HL-60 (cell line): ENCODE measurements at regions not wholly inside any gene's neighbourhood (a gene's known extent, or its start where the extent isn't known, plus 50 kb on each side); places are given as distances from the start of the nearest gene placed in this dataset.

Experiments used
- DNase-seq, 2 experiments: peaks; one replicate each; pipeline ENCODE4 v3.0.0-alpha.2; 2010 to 2020; ENCODE audit warnings: low read depth in 1 of 2, low spot score in 1 of 2
- H3K27ac ChIP-seq: fragments of 250-450 bp; sonication (Bioruptor Pico); replicated peaks from 2 replicates; pipeline ENCODE4 v1.5.1; 2020; ENCODE audit warnings: mild to moderate bottlenecking, moderate library complexity
- H3K27me3 ChIP-seq: fragments of 250-450 bp; sonication (Bioruptor Pico); 2 replicates; pipeline ENCODE4 v1.5.1; 2021; ENCODE audit warnings: mild to moderate bottlenecking, moderate library complexity; ENCODE audit not compliant: insufficient read depth, poor library complexity, severe bottlenecking
- H3K4me3 ChIP-seq: replicated peaks from 2 replicates; pipeline ENCODE4 v1.5.1; 2011; ENCODE audit warnings: mild to moderate bottlenecking, control low read depth, low read length; ENCODE audit not compliant: insufficient read depth
- GABPA ChIP-seq: IDR thresholded peaks from 2 replicates; pipeline ENCODE4 v1.6.1; 2012; ENCODE audit warnings: low read depth
- POLR2AphosphoS5 ChIP-seq: IDR thresholded peaks from 2 replicates; pipeline ENCODE4 v1.6.1; 2012; ENCODE audit warnings: low read depth
- SPI1 ChIP-seq: IDR thresholded peaks from 2 replicates; pipeline ENCODE4 v1.6.1; 2012; ENCODE audit warnings: low read depth, mild to moderate bottlenecking, borderline replicate concordance
- TF ChIP-seq, protein P1 (sequence below): IDR thresholded peaks from 2 replicates; pipeline ENCODE4 v1.6.1; 2012; ENCODE audit warnings: low read depth; ENCODE audit not compliant: insufficient replicate concordance
- TF ChIP-seq, protein P2 (sequence below): IDR thresholded peaks from one replicate; pipeline ENCODE4 v1.5.1; 2011; ENCODE audit warnings: low read length, control low read depth, inconsistent platforms; ENCODE audit not compliant: insufficient read depth

DNA sequence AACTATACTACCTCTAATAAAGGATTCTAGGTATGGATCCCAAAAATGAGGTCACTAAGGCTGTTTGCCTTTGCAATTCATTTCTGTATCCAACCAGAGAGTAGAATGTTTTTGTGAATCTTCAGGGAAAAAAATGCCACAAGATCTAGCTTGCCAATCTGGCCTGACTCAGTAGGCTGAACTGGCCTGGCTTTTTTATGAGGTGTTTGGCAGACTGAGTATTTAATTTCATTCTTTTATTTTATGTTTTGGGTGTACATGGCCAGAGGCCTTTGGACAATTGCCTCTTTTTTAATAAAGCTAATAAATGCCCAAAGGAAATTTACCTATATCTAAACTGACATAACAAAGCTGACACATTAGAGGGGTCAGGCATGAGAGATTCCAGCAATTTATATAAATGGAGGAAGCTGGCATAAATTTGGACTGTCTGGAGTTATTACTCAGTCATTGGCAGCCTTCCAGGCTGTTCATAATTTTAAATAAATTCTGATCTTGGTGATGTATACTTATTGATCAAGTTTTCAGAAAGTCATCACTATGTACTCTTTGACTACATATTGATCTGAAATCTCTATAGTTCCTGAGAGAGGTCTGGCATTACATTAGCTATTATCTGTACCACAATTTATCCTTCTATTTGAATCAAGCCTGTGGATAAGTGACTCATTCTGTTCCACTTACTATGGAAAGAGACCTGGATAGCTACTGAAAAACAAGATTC lies 376.4 kb upstream of the NOCT start:
- Histone ChIP-seq H3K27ac (no peak overlapping the region), H3K4me3 (no peak overlapping the region), H3K27me3 (peaks cover 2% of the 10 kb centered on the region)
- DNase-seq = no peak
- TF ChIP-seq SPI1 (no peak), GABPA (no peak), POLR2AphosphoS5 (no peak)
- TF ChIP-seq, protein P1, sequence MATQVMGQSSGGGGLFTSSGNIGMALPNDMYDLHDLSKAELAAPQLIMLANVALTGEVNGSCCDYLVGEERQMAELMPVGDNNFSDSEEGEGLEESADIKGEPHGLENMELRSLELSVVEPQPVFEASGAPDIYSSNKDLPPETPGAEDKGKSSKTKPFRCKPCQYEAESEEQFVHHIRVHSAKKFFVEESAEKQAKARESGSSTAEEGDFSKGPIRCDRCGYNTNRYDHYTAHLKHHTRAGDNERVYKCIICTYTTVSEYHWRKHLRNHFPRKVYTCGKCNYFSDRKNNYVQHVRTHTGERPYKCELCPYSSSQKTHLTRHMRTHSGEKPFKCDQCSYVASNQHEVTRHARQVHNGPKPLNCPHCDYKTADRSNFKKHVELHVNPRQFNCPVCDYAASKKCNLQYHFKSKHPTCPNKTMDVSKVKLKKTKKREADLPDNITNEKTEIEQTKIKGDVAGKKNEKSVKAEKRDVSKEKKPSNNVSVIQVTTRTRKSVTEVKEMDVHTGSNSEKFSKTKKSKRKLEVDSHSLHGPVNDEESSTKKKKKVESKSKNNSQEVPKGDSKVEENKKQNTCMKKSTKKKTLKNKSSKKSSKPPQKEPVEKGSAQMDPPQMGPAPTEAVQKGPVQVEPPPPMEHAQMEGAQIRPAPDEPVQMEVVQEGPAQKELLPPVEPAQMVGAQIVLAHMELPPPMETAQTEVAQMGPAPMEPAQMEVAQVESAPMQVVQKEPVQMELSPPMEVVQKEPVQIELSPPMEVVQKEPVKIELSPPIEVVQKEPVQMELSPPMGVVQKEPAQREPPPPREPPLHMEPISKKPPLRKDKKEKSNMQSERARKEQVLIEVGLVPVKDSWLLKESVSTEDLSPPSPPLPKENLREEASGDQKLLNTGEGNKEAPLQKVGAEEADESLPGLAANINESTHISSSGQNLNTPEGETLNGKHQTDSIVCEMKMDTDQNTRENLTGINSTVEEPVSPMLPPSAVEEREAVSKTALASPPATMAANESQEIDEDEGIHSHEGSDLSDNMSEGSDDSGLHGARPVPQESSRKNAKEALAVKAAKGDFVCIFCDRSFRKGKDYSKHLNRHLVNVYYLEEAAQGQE = no peak
- TF ChIP-seq, protein P2, sequence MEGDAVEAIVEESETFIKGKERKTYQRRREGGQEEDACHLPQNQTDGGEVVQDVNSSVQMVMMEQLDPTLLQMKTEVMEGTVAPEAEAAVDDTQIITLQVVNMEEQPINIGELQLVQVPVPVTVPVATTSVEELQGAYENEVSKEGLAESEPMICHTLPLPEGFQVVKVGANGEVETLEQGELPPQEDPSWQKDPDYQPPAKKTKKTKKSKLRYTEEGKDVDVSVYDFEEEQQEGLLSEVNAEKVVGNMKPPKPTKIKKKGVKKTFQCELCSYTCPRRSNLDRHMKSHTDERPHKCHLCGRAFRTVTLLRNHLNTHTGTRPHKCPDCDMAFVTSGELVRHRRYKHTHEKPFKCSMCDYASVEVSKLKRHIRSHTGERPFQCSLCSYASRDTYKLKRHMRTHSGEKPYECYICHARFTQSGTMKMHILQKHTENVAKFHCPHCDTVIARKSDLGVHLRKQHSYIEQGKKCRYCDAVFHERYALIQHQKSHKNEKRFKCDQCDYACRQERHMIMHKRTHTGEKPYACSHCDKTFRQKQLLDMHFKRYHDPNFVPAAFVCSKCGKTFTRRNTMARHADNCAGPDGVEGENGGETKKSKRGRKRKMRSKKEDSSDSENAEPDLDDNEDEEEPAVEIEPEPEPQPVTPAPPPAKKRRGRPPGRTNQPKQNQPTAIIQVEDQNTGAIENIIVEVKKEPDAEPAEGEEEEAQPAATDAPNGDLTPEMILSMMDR = no peak

DNA sequence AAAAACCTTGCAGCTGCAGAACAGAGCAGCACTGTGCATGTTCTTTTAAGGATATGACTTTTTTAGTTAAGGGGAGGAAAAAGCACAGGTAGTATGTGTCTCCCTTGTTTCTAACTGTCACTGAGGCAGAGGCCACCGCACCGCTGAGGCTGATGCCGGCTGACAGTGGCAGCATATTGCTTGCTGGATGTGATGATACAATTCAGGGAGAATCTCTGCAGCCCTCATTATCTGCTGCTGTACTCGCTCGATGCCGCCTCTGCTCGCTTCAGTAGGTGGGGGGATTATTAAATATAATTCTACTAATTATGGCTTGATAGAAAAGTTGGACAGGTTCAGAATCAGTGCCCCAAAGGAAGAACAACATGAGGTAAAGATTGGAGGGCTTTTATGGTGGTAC lies 378.8 kb upstream of the NOCT start:
- no peak for DNase-seq
- H3K27me3 ChIP-seq = no peaks in the 10 kb centered on the region
- TF ChIP-seq, protein P1 = no peak
- TF ChIP-seq, protein P2 = no peak
- TF ChIP-seq GABPA = no peak
- TF ChIP-seq SPI1 = no peak
- TF ChIP-seq POLR2AphosphoS5 = no peak
- no peak overlapping the region for H3K27ac ChIP-seq
- no peak overlapping the region for H3K4me3 ChIP-seq

DNA sequence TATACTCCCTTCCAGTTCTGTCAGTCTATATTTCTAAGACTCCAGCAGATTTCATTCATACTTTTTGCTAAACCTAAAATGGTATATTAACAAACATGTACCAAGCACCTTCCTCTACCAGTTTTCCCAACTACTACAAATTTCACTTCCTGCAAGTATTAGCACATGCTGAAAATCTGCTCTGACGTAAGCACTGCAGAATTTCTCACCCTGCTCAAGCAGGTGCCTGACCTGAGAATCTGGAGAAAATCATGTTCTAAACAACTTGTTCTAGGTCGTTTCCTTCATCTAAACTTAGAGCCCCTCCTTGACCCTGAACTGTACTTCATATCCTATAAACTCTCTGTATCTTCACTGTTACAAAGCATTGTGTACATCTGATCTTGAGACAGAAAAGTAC lies 380.7 kb upstream of the NOCT start:
- no peaks in the 10 kb centered on the region for H3K27me3 ChIP-seq
- no peak overlapping the region for H3K4me3 ChIP-seq
- TF ChIP-seq, protein P1 = no peak
- DNase-seq = peak in 1 of 2 experiments; percentile 13
- H3K27ac ChIP-seq = no peak overlapping the region
